DMS114 treated with DMSO at 0.1 percent for 48 hours (cell line): ENCODE measurements at regions not wholly inside any gene's neighbourhood (a gene's known extent, or its start where the extent isn't known, plus 50 kb on each side); places are given as distances from the start of the nearest gene placed in this dataset.
"Not testable (repeated sequence)": the region's sequence is repeated elsewhere in the genome, so short reads cannot be mapped to it uniquely, and the experiment has no call there.

Experiments
- DNase-seq: peaks from one replicate; lab custom pipeline; 2025; ENCODE audit not compliant: unreplicated experiment; lab: John Stamatoyannopoulos, UW

- no peak for DNase-seq
These were observed 180.4 kb downstream of the SMAD6 start for GRCh38 chr15:66882251-66883020.

DNA sequence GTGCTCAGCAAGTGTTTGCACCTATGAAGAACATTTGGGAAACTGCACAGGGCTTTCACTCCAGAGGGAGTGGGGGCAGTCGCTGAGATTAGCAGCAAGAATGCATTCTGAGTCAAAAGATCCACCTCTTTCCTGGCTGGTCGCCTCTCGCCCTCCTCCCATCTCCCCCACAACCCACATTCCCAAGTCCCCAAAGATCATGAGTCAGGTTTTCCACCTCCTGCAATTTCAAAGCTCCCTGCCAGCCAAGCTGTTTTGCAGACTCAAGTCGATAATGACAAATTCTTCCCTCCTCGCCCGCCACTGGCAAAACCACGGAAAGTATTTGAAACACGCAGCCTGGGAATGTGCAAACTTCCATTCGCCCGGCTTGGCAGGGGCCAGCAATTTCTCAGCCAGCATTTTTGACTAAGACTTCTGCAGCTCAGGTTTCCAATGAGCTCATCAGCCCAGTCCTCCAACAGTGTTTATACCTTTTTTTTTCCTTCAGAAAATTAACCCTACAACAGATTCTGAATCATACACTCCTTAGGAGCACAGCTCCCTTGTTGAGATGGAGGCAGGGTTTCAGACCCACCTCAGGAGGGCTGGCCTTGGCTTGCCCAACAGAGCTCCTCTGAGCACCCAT lies 181.4 kb downstream of the SMAD6 start:
- DNase-seq, result no peak

- no peak for DNase-seq
These were observed 181.2 kb upstream of the SMAD3 start for GRCh38 chr15:66884115-66884622.

DNA sequence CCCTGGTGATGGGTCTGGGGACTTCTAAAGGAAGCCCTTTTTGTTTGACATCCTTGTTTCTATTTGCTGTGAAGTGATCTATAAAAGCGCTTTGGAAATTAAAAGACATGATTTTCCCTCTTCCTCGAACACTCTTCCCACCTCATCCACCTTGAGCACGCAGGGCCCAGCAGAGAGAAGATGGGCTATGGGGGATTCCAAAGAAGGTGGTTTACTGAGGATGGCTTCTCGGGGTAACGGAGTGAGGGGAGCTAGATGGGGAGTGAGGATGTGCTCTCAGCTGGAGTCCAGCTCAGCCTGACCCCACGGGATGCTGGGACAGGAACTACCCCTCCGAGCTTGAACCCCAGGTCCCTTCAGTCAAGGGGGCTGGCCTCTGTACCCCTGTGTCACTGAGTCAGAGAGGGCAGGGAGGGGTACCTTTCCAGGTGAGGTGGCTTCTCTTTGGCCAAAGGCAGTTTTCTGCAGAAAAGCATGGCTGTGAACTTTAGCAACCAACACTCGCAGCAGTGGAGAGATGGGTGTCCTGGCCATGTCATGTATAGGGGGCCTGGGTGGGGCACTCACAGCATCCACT lies 180.7 kb upstream of the SMAD3 start:
- no peak for DNase-seq

- no peak for DNase-seq
These were observed 180.0 kb upstream of the SMAD3 start for GRCh38 chr15:66885281-66885915.

DNA sequence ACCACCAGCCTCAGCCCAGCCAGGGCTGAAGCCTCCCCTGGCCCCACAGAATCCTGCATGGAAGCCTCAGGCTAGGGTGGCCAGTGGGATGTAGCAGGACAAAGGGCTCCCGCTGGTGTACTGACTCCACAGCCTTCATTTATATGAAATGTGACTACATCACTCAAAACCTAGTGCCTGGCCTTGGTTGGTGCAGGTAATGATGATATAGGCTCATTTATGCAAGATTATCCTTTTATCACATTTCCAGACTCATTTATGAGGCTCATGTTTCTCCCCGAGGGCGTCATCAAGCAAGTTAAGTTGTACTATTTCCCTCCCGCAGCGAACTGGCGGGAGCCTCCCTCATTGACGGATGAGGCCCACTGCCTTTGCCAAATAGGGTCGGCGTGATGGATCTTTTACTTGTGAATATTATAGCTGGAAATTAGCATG lies 179.1 kb upstream of the SMAD3 start:
- no peak for DNase-seq

DNA sequence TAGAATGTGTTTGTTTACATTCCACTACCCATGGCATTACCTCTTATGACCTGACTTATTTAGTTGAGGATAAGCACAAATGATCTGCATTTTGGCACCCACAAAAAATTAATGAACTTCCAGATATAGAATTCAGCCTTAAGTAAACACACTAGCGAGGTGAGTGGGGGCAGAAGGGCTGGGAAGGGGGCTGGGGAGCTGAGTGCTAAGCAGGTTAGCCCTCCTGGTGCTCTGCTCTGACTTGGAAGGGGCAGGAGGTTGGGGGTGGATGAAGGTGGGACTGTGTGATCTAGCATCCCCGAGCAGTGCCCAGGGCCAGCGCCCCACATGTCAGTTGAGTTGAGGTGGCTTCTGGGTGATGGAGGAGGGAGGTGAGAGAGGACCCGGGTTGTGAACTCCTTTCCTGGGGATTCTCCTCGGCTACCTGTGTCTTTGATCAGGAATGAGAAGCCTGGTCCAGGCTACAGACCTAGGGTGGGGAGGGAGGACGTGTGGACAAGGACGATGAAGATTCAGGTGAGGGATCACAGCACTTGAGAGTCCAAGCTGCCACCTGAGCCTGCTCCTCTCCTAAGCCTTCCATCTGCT lies 178.6 kb upstream of the SMAD3 start:
- DNase-seq, result no peak

- not testable (repeated sequence) for DNase-seq
These were observed 176.1 kb upstream of the SMAD3 start for GRCh38 chr15:66889298-66889697.

GRCh38 chr15:66891776-66892175 lies 173.6 kb upstream of the SMAD3 start:
- DNase-seq, result no peak

GRCh38 chr15:66893294-66893693 lies 172.1 kb upstream of the SMAD3 start:
- no peak for DNase-seq

DNA sequence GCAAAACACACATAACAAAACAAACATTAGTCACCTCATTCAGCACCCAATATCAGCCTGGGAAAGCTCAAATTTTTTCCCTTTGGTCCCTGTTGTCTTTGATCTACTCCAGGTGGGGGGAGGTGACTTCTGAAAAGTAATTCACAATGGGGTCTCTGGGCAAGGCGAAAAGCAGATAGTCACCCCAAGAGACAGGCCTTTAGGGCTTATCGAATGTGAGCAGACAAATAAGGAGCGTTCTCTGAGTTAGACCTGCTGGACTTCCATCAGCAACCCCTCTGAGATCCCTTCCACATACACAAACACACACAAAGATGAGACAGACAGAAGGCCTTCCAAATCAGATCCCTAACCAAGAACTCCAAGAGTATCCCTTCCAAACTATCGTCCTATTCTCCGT lies 171.0 kb upstream of the SMAD3 start:
- no peak for DNase-seq

- no peak for DNase-seq
These were observed 170.2 kb upstream of the SMAD3 start for GRCh38 chr15:66894986-66895780.

DNA sequence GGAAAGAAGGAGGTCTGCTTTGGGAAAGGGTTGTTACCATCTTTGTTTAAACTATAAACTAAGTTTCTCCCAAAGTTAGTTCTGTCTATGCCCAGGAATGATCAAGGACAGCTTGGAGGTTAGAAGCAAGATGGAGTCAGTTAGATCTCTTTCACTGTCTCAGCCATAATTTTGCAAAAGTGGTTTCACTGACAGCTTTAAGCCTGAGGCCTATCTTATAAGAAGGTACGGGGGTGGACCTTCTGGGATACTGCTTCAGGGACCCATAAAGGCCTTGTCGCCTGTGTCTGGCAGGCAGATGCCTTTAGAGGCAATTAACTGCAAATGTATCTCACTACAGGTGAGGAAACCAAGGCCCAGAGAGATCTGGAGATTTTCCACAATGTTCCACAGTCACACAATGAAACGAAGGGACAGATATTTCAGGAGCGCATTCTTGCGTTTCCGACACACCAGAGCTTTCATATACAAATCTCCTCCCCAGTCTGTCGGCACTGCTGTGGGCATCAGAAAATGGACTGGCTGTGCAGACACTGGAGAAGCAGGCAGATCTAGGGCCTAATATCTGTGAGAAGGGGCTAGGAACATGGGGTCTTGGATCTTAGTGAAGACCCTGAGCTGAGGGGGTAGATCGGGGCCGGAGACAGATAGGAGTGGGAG lies 169.5 kb upstream of the SMAD3 start:
- DNase-seq, result no peak

GRCh38 chr15:66896611-66897010 lies 168.8 kb upstream of the SMAD3 start:
- no peak for DNase-seq

- no peak for DNase-seq
These were observed 168.0 kb upstream of the SMAD3 start for GRCh38 chr15:66897416-66897815.

- DNase-seq, result no peak
These were observed 167.4 kb upstream of the SMAD3 start for GRCh38 chr15:66897971-66898370.

- DNase-seq, result no peak
These were observed 166.6 kb upstream of the SMAD3 start for GRCh38 chr15:66898656-66899386.

GRCh38 chr15:66899555-66900350 lies 165.6 kb upstream of the SMAD3 start:
- DNase-seq, result no peak
